ENCODE measurements at regions not wholly inside any gene's neighbourhood (a gene's known extent, or its start where the extent isn't known, plus 50 kb on each side); places are given as distances from the start of the nearest gene placed in this dataset.

DNA sequence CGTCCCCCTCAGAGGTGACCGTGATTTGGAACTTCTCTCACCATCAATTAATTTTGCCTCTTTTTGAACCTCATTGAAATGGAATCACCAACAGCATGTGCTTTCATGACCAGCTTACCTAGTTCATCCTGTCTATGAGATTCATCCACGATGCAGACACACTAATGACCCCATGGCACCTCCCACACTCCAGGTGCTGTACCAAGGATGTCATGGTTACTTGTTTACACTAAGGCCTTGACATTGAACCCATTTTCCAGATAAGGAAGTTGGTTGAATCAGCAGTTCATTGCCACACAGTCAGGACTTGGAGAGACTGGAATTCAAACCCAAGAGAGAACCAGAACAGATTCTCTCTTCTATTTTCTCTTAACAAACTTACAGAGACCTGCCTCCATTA lies 139.0 kb downstream of the ZFP36L2 start:
- Histone ChIP-seq H3K4me3 (no peak overlapping the region), H3K9me3 (no peaks in the 10 kb centered on the region), H3K4me1 (peaks cover 26 to 43% of the 10 kb centered on the region in 2 donors), H3K27ac (peak overlapping the region; percentile 88 to 93), H3K27me3 (no peaks in the 10 kb centered on the region), H3K36me3 (no peaks in the 10 kb centered on the region)
- intact Hi-C loops (cut with DNase I; ENCODE audit: low total_unique reads): no loop called here
- no peak for DNase-seq
- no peak for TF ChIP-seq POLR2A (IDR thresholded peaks at IDR 0.05)

GRCh38 chr2:43086451-43087221 lies 139.8 kb downstream of the ZFP36L2 start:
- DNase-seq: peak; percentile 80 to 92
- no peaks in the 10 kb centered on the region for H3K27me3 ChIP-seq
- TF ChIP-seq POLR2A (IDR thresholded peaks at IDR 0.05) (peak; percentile 6 to 20), CTCF (IDR thresholded peaks at IDR 0.05) (peak in 1 of 4 experiments; percentile 5)
- peak overlapping the region; percentile 88 to 93 for H3K27ac ChIP-seq
- no peak overlapping the region for H3K4me3 ChIP-seq
- no peaks in the 10 kb centered on the region for H3K36me3 ChIP-seq
- H3K4me1 ChIP-seq: peaks cover 26 to 51% of the 10 kb centered on the region in 2 donors
- intact Hi-C loops (cut with DNase I; ENCODE audit: low total_unique reads): no loop called here
- no peaks in the 10 kb centered on the region for H3K9me3 ChIP-seq

DNA sequence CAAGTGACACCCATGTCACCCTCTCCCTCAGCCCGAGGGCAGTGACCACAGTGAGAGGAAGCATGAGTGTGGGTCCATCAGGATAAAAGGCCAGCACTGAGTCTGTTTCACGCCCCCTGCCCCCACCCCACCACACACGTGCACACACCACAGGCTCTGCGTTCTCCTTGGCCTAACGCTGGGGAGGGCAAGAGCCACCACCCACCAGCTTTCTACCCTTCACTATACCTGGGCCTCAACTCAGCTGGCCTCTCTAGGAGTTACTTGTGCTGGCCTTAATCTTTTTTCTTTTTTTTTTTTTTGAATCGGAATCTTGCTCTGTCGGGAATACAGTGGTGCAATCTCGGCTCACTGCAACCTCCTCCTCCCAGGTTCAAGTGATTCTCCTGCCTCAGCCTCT lies 140.5 kb downstream of the ZFP36L2 start:
- TF ChIP-seq CTCF (IDR thresholded peaks at IDR 0.05) (no peak), POLR2A (IDR thresholded peaks at IDR 0.05) (no peak)
- Histone ChIP-seq H3K9me3 (no peaks in the 10 kb centered on the region), H3K36me3 (no peaks in the 10 kb centered on the region), H3K27ac (peak overlapping the region; percentile 88 to 93), H3K27me3 (no peaks in the 10 kb centered on the region), H3K4me1 (peaks cover 26 to 54% of the 10 kb centered on the region in 2 donors), H3K4me3 (no peak overlapping the region)
- intact Hi-C loops (cut with DNase I; ENCODE audit: low total_unique reads): no loop called here
- DNase-seq: no peak

DNA sequence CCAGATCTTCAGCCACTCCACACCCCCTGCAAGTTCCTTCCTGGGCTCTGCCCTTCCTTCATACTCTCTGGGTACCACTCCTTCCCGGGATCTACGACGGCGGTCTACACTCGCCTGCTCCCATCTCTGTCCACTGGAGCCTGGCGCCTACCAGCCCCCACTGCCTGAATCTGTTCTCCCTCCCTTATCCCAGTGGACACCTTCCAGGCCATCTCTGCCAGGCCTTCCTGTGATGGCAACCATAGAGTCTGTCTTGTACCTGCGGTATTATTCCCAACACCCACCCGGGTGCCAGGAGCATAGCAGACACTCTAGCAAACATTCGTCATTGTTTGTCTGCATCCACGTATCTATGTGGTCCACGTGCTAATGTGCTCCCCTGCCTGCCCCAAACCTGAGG lies 140.9 kb downstream of the ZFP36L2 start:
- DNase-seq: no peak
- Histone ChIP-seq H3K4me3 (no peak overlapping the region), H3K9me3 (no peaks in the 10 kb centered on the region), H3K27me3 (no peaks in the 10 kb centered on the region), H3K4me1 (peaks cover 26 to 57% of the 10 kb centered on the region in 2 donors), H3K36me3 (no peaks in the 10 kb centered on the region), H3K27ac (peak overlapping the region; percentile 88 to 93)
- intact Hi-C loops (cut with DNase I; ENCODE audit: low total_unique reads): no loop called here
- TF ChIP-seq POLR2A (IDR thresholded peaks at IDR 0.05): no peak
- no peak for TF ChIP-seq CTCF (IDR thresholded peaks at IDR 0.05)

GRCh38 chr2:43084699-43085091 lies 141.7 kb downstream of the ZFP36L2 start:
- no peak for TF ChIP-seq CTCF (IDR thresholded peaks at IDR 0.05)
- no peak for TF ChIP-seq POLR2A (IDR thresholded peaks at IDR 0.05)
- H3K36me3 ChIP-seq: no peaks in the 10 kb centered on the region
- peak overlapping the region; percentile 88 to 93 for H3K27ac ChIP-seq
- H3K27me3 ChIP-seq: no peaks in the 10 kb centered on the region
- peaks cover 26 to 57% of the 10 kb centered on the region in 2 donors for H3K4me1 ChIP-seq
- intact Hi-C loops (cut with DNase I; ENCODE audit: low total_unique reads): no loop called here
- DNase-seq: peak; percentile 82 to 84
- no peak overlapping the region for H3K4me3 ChIP-seq
- no peaks in the 10 kb centered on the region for H3K9me3 ChIP-seq
